ENCODE measurements at regions not wholly inside any gene's neighbourhood (a gene's known extent, or its start where the extent isn't known, plus 50 kb on each side); places are given as distances from the start of the nearest gene placed in this dataset.
"Not testable (repeated sequence)": the region's sequence is repeated elsewhere in the genome, so short reads cannot be mapped to it uniquely, and the experiment has no call there.

GRCh38 chr1:117746565-117746964 is 140.7 kb downstream of the TENT5C start:
- not testable (repeated sequence) for TF ChIP-seq CTCF (IDR thresholded peaks at IDR 0.05; ENCODE audit: poor library complexity, severe bottlenecking); POLR2AphosphoS5 (IDR thresholded peaks at IDR 0.05); EP300 (conservative IDR thresholded peaks at IDR 0.05; ENCODE audit: poor library complexity, severe bottlenecking); TAF1 (IDR thresholded peaks at IDR 0.05; ENCODE audit: low read depth); REST (IDR thresholded peaks at IDR 0.05; ENCODE audit: borderline replicate concordance); MXI1 (conservative IDR thresholded peaks at IDR 0.05; ENCODE audit: poor library complexity, severe bottlenecking)
